Hypothalamus (tissue), 51 donors: ENCODE measurements at regions not wholly inside any gene's neighbourhood (a gene's known extent, or its start where the extent isn't known, plus 50 kb on each side); places are given as distances from the start of the nearest gene placed in this dataset.
"Not testable (repeated sequence)": the region's sequence is repeated elsewhere in the genome, so short reads cannot be mapped to it uniquely, and the experiment has no call there.

Source experiments
- DNase-seq, 51 donors: peaks; one replicate each; lab custom pipeline; 2025; lab: John Stamatoyannopoulos, UW

GRCh38 chr6:14472255-14472985 lies 354.8 kb downstream of the CD83 start:
- DNase-seq: no peak

GRCh38 chr6:14472986-14473337 lies 355.4 kb downstream of the CD83 start:
- no peak for DNase-seq

GRCh38 chr6:14474816-14475215 lies 357.2 kb downstream of the CD83 start:
- no peak for DNase-seq

- no peak for DNase-seq
These were observed 357.7 kb downstream of the CD83 start for GRCh38 chr6:14475306-14475705.

- peak in 1 of 51 donors; percentile 53 for DNase-seq
These were observed 359.4 kb downstream of the CD83 start for GRCh38 chr6:14476793-14477531.

DNA sequence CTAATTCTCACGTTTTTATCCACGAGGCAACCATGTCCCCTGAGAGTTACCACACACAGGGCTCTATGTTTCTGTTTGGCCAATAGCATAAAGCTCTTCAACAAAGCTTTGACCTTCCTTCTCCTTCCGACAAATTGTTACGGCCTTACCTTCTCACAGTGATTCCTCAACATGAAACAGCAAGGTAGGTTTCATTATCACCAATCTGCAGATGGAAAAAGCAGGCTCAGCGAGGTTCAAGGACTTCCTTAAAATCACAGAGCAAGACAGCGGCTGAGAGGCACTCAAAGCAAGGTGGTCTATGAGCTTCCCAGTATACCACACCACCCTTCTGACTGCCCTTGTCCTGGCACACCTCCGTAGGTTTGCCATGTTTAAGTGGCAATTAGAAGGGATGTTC lies 360.0 kb downstream of the CD83 start:
- DNase-seq: no peak

GRCh38 chr6:14478381-14479225 lies 361.0 kb downstream of the CD83 start:
- no peak for DNase-seq

DNA sequence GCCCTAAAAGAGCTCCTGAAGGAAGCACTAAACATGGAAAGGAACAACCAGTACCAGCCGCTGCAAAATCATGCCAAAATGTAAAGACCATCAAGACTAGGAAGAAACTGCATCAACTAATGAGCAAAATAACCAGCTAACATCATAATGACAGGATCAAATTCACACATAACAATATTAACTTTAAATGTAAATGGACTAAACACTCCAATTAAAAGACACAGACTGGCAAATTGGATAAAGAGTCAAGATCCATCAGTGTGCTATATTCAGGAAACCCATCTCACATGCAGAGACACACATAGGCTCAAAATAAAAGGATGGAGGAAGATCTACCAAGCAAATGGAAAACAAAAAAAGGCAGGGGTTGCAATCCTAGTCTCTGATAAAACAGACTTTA lies 364.4 kb downstream of the CD83 start:
- DNase-seq: not testable (repeated sequence)

- DNase-seq: no peak
These were observed 370.1 kb downstream of the CD83 start for GRCh38 chr6:14487625-14488024.

GRCh38 chr6:14488180-14488579 lies 370.6 kb downstream of the CD83 start:
- DNase-seq: no peak

DNA sequence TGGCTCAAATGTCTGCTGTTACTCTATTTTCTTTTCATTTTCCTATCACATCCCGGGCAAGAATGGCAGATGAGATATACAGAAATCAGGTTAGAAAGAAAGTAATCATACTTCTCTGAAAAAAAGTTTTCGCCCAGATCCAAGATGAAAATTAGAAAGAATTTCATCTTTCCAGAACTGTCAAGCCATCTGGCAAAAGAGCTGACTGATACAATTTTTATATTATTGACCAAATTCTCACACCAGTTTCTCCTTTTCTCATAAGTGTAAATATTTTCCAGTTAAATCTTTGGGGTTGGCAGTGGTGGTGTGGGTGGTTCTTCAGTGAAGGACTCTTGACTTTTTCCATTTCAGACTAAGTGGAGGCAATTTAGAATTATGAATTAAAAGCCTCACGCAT lies 371.9 kb downstream of the CD83 start:
- DNase-seq: no peak

DNA sequence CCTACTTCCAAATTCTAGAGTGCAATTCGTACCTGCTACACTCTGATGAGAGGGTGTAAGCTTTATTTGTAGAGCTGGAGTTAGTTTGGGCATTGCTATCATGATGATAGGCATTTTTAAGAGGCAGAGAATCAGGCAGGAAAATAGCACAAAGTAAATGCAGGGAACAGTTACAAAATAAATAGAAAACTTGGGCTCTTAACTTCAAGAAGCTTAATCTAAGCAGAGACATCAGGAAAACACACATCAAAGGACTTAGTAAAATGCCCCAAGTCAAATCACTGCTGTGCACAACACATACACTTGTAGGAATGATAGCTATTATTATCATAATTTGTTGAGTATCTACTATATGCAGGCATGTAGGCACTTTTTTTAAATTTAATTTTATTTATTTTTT lies 381.2 kb downstream of the CD83 start:
- no peak for DNase-seq

GRCh38 chr6:14499309-14499708 lies 381.7 kb downstream of the CD83 start:
- no peak for DNase-seq

GRCh38 chr6:14499841-14500240 lies 382.3 kb downstream of the CD83 start:
- DNase-seq: no peak

DNA sequence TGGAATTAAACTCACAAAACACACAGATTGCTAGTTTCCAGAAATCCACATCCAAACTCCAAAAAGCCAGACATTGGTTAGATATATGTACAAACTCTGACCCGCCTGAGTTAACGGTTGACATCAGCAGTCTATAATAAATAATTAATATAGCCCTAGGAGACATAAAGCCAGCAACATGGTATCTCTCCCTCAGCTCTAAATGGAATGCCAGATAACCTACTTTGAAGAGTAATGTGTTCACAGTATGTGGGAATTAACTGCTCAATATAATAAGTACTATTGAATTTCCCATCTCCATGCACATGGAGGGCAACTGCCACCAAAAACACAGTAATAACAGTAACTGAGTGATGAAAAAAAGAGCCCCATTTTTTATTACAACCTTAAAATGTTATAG lies 383.2 kb downstream of the CD83 start:
- no peak for DNase-seq

DNA sequence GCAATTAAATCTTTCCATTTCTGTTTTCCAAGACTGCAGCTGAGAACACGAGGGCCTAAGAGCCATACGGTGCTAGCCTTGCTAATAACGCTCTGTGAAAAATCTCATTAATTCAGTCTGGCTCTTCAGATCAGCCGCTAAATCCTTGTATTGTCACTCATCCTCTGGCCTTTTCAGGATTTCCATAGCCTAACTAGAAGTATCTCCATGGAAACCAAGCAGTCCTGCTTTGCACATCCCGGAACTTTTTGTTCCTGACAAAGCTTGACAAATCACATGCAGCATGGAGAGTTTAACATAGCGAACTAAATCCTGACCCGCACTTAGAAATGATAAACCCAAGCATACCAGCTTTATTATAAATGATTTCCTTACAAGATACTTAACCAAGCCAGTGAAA lies 383.7 kb downstream of the CD83 start:
- DNase-seq: peak in 5 of 51 donors; percentile 7 to 28 (median 15)

DNA sequence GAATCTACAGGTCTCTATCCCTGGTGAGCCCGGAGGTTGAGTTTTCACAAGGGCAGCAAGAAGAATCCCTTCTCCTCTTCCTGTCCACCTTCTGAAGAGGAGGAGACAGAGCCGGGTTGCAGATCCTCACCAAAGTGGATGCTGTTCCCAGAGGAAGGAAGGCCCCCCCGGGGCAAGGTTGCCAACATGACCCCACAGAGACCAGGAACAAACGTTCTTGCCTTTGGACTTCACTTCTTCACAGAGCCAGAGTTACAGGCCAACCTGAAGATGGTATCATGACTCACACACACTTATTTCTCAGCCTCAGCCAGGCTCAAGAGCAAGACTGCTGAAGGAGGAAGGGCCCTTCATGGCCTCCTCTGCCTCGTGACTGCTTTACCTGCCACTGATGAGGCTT lies 384.3 kb downstream of the CD83 start:
- DNase-seq: no peak

GRCh38 chr6:14502551-14502950 lies 385.0 kb downstream of the CD83 start:
- DNase-seq: no peak

DNA sequence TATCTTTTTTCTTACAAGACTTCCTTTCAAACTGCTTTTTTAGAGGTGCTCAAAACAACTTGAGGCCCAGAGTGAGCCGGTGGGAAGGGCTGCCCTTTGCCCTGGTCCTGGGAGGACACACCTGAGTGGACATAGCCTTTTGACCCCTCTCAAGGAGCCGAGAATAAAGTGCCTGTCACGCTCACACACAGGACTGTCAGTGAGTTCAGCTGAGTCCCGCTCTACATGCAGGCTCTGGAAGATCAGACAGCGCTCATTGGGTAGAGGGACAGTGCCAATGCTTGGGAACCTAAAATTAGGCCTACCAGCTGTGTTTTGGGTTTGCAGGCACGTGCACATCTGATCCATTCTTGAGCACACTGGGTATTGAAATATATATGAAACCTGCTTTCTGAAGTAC lies 387.8 kb downstream of the CD83 start:
- no peak for DNase-seq

DNA sequence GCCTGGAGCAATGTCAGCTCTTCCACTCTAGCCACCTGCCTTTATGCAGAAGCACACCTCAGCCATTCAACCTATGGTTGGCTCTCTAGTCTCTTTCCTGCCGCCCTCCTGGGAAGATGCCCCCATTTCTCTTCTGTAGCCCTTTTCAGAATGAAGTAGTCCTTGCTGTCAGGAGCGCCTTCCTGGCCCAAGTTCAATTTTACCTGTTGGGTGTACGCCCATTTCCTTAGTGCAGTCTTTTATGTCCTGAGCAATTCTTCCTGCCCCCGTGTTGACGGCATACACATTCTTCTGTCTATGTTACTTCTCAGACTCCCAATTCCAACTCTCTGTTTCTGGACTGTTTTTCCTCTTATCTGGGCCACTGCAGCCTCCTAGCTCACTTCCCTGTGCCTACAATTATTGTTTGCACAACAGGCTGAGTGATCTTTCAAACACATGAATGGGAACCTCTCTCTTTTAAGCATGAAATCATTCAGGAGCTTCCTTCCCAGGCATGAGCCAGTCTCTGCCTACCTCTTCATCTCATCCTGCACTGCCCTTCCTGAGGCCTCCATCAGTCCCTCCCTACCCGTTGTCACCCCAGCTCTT lies 389.2 kb downstream of the CD83 start:
- no peak for DNase-seq

DNA sequence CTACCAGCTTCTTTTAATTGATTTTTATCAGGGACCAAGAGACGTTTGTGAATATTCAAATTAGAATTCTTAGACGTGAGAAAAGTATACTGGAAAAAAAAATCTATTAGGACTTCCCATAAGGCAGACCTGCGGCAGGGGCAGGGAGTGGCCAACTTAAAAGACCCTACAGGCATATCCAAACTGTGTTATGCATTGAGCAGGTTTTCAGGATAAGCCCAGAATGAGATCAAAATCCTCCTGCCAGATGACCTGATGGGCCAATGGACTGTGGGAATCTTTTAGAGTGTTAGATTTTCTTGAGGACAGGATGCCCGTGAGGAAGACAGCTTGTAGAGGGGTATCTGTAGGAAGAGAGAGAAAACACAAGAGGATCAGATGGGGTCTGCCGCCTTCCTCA lies 391.5 kb downstream of the CD83 start:
- DNase-seq: no peak
